ENCODE measurements at regions not wholly inside any gene's neighbourhood (a gene's known extent, or its start where the extent isn't known, plus 50 kb on each side); places are given as distances from the start of the nearest gene placed in this dataset.

- no peaks in the 10 kb centered on the region for H3K4me1 ChIP-seq (ENCODE audit: control insufficient read depth, extremely low read depth, insufficient read depth, low read length)
- H3K9me1 ChIP-seq (ENCODE audit: control insufficient read depth, extremely low read depth, insufficient read depth, low read length) = no peaks in the 10 kb centered on the region
- no peak for TF ChIP-seq EZH2 (IDR thresholded peaks at IDR 0.05; ENCODE audit: low read length)
- no peak for TF ChIP-seq CTCF (optimal IDR thresholded peaks at IDR 0.05 in 1 of 3, IDR thresholded peaks at IDR 0.05 in 1 of 3, conservative IDR thresholded peaks at IDR 0.05 in 1 of 3; ENCODE audit: extremely low read depth in 1 of 3, insufficient read depth in 2 of 3, low read length in 3 of 3)
- no peaks in the 10 kb centered on the region for H3K9me3 ChIP-seq (ENCODE audit: control insufficient read depth, low read depth, low read length)
- dilution Hi-C loops (cut with MboI; ENCODE audit: extremely low pct_ligation_motif_present, low sequenced_read_pairs) = no loop called here
- H3K27me3 ChIP-seq (ENCODE audit: control insufficient read depth, extremely low read depth, insufficient read depth, low read length) = no peaks in the 10 kb centered on the region
- no peak overlapping the region for H3K4me2 ChIP-seq (ENCODE audit: control insufficient read depth, extremely low read depth, insufficient read depth, low read depth, low read length)
- H3K36me3 ChIP-seq (ENCODE audit: control insufficient read depth in 2 of 2, extremely low read depth in 1 of 2, insufficient read depth in 2 of 2, low read length in 2 of 2) = no peaks in the 10 kb centered on the region
- no peak overlapping the region for H3K9ac ChIP-seq (ENCODE audit: control insufficient read depth, extremely low read depth, insufficient read depth, low read length)
- no peak for FAIRE-seq
- no peak for DNase-seq (ENCODE audit: low read depth, low spot score)
- no peak overlapping the region for H2AFZ ChIP-seq (ENCODE audit: control insufficient read depth, low read length)
- H3K4me3 ChIP-seq (ENCODE audit: control insufficient read depth in 2 of 3, extremely low read depth in 1 of 3, insufficient read depth in 2 of 3, low read depth in 1 of 3, low read length in 3 of 3) = no peak overlapping the region
- no peaks in the 10 kb centered on the region for H3K79me2 ChIP-seq (ENCODE audit: control insufficient read depth, insufficient read depth, low read length)
- no peaks in the 10 kb centered on the region for H4K20me1 ChIP-seq (ENCODE audit: control insufficient read depth, extremely low read depth, insufficient read depth, low read length)
- no peak overlapping the region for H3K27ac ChIP-seq (ENCODE audit: control insufficient read depth, insufficient read depth, low read length)
Measured at GRCh38 chr12:98431089-98431488, 84.3 kb upstream of the TMPO start.

GRCh38 chr12:98437166-98437565 lies 78.2 kb upstream of the TMPO start:
- H3K36me3 ChIP-seq (ENCODE audit: control insufficient read depth in 2 of 2, extremely low read depth in 1 of 2, insufficient read depth in 2 of 2, low read length in 2 of 2) = no peaks in the 10 kb centered on the region
- no peaks in the 10 kb centered on the region for H3K9me1 ChIP-seq (ENCODE audit: control insufficient read depth, extremely low read depth, insufficient read depth, low read length)
- no peaks in the 10 kb centered on the region for H3K79me2 ChIP-seq (ENCODE audit: control insufficient read depth, insufficient read depth, low read length)
- H3K27ac ChIP-seq (ENCODE audit: control insufficient read depth, insufficient read depth, low read length) = no peak overlapping the region
- H3K9ac ChIP-seq (ENCODE audit: control insufficient read depth, extremely low read depth, insufficient read depth, low read length) = no peak overlapping the region
- no peak overlapping the region for H3K4me3 ChIP-seq (ENCODE audit: control insufficient read depth in 2 of 3, extremely low read depth in 1 of 3, insufficient read depth in 2 of 3, low read depth in 1 of 3, low read length in 3 of 3)
- no peaks in the 10 kb centered on the region for H3K9me3 ChIP-seq (ENCODE audit: control insufficient read depth, low read depth, low read length)
- peaks cover 7% of the 10 kb centered on the region for H3K4me1 ChIP-seq (ENCODE audit: control insufficient read depth, extremely low read depth, insufficient read depth, low read length)
- H4K20me1 ChIP-seq (ENCODE audit: control insufficient read depth, extremely low read depth, insufficient read depth, low read length) = no peaks in the 10 kb centered on the region
- dilution Hi-C loops (cut with MboI; ENCODE audit: extremely low pct_ligation_motif_present, low sequenced_read_pairs) = no loop called here
- no peak overlapping the region for H2AFZ ChIP-seq (ENCODE audit: control insufficient read depth, low read length)
- no peaks in the 10 kb centered on the region for H3K27me3 ChIP-seq (ENCODE audit: control insufficient read depth, extremely low read depth, insufficient read depth, low read length)
- no peak overlapping the region for H3K4me2 ChIP-seq (ENCODE audit: control insufficient read depth, extremely low read depth, insufficient read depth, low read depth, low read length)
- TF ChIP-seq EZH2 (IDR thresholded peaks at IDR 0.05; ENCODE audit: low read length) (no peak), CTCF (optimal IDR thresholded peaks at IDR 0.05 in 1 of 3, IDR thresholded peaks at IDR 0.05 in 1 of 3, conservative IDR thresholded peaks at IDR 0.05 in 1 of 3; ENCODE audit: extremely low read depth in 1 of 3, insufficient read depth in 2 of 3, low read length in 3 of 3) (no peak)
- DNase-seq (ENCODE audit: low read depth, low spot score) (no peak), FAIRE-seq (no peak)

Measured in keratinocyte (primary cell).